Memory B cell (primary cell): ENCODE measurements at regions not wholly inside any gene's neighbourhood (a gene's known extent, or its start where the extent isn't known, plus 50 kb on each side); places are given as distances from the start of the nearest gene placed in this dataset.
"Not testable (repeated sequence)": the region's sequence is repeated elsewhere in the genome, so short reads cannot be mapped to it uniquely, and the experiment has no call there.

Source experiments
- ATAC-seq: fragments of 150-1000 bp; cut with Tn5 transposase; 2 replicates; pipeline ENCODE4 v1.10.0; 2021; ENCODE audit warnings: low read depth, mild to moderate bottlenecking, moderate library complexity
- DNase-seq, 2 donors: peaks; one replicate each; pipeline ENCODE4 v3.0.0; 2022; ENCODE audit warnings: low spot score in 2 of 2
- H3K27ac Mint-ChIP-seq: one replicate; pipeline ENCODE4 v1.8.0; 2022; ENCODE audit warnings: mild to moderate bottlenecking, moderate library complexity, mixed read lengths
- H3K27me3 Mint-ChIP-seq: one replicate; pipeline ENCODE4 v1.8.0; 2022; ENCODE audit warnings: mixed read lengths
- H3K36me3 Mint-ChIP-seq: one replicate; pipeline ENCODE4 v1.8.0; 2022; ENCODE audit warnings: mild to moderate bottlenecking, mixed read lengths
- H3K4me1 Mint-ChIP-seq: one replicate; pipeline ENCODE4 v1.8.0; 2022; ENCODE audit warnings: mixed read lengths
- H3K4me3 Mint-ChIP-seq: one replicate; pipeline ENCODE4 v1.8.0; 2022; ENCODE audit warnings: mild to moderate bottlenecking, moderate library complexity, mixed read lengths
- H3K9me3 Mint-ChIP-seq: one replicate; pipeline ENCODE4 v1.8.0; 2022; ENCODE audit warnings: mixed read lengths

- peak in 1 of 2 donors; percentile 0 for DNase-seq
- H3K27ac Mint-ChIP-seq, H3K36me3 Mint-ChIP-seq, ATAC-seq, H3K4me1 Mint-ChIP-seq, H3K27me3 Mint-ChIP-seq, H3K9me3 Mint-ChIP-seq, H3K4me3 Mint-ChIP-seq: not testable (repeated sequence)
These were observed 163.5 kb upstream of the GTF2H2 start for GRCh38 chr5:71230839-71231505.
